Astrocyte of the hippocampus (primary cell): ENCODE measurements at regions not wholly inside any gene's neighbourhood (a gene's known extent, or its start where the extent isn't known, plus 50 kb on each side); places are given as distances from the start of the nearest gene placed in this dataset.
A peak's percentile ranks its signal among the peaks of the same experiment; 100 is the strongest.

Experiments used
- DNase-seq: peaks from one replicate; pipeline ENCODE4 v3.0.0; 2011; ENCODE audit warnings: low read depth, low spot score

DNA sequence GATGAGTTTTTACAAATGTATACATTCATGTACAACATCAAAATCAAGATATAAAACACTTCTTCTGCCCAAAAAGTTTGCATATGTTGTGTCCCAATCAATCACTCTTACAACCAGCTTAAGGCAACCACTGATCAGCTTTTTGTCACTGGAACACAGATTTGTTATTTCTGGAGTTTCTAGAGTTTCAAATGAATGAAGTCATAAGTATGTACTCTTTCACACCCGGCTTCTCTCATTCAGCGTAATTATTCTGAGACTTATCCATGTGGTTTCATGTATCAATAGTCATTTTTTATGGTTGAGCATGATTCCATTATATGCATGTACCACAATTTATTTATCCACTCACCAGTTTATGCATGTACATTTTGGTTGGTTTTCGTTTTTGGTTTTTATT, 53.0 kb upstream of the CORO2B start:
- DNase-seq: no peak

GRCh38 chr15:68526269-68526668, 52.5 kb upstream of the CORO2B start:
- DNase-seq: peak; percentile 64

GRCh38 chr15:68526784-68527183, 52.0 kb upstream of the CORO2B start:
- DNase-seq: no peak

DNA sequence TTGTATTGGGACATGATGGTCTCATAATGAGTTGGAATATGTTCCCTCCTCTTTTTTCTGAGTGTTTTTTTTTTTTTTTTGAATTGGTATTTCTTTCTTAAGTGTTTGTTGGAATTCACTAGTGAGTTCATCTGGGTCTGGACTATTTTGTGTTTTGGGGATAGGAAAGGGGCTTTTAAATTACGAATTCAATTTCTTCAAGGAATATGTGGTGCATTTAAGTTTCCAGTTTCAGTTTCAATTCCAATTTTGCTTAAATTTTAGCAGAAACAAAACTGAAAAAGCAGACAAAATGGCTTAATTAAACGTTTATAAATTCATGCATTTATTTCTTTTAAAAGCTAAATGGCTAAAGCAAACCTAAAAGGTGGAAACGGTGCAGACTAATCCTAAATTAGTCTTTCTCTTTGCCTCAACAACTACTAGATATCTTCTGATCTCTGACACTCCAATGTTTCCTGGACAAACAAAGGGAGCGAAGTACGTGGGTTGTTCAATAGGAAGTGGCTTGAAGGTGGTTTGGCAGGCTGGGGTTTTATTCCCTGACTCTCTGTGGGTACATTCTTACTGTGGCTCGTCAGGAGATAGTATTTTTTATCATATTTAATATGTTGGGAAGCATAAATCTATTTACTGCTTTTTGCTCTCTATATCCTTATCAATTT, 50.0 kb upstream of the CORO2B start:
- peak; percentile 59 for DNase-seq
